Activated CD4-positive, alpha-beta T cell treated with anti-CD3 and anti-CD28 coated beads, Interleukin-2, amount 50 U/mL, for 48 hours (primary cell): ENCODE measurements at regions not wholly inside any gene's neighbourhood (a gene's known extent, or its start where the extent isn't known, plus 50 kb on each side); places are given as distances from the start of the nearest gene placed in this dataset.

Experiments
- DNase-seq, 2 experiments: peaks; one replicate each; pipeline ENCODE4 v3.0.0-alpha.2; 2020

DNA sequence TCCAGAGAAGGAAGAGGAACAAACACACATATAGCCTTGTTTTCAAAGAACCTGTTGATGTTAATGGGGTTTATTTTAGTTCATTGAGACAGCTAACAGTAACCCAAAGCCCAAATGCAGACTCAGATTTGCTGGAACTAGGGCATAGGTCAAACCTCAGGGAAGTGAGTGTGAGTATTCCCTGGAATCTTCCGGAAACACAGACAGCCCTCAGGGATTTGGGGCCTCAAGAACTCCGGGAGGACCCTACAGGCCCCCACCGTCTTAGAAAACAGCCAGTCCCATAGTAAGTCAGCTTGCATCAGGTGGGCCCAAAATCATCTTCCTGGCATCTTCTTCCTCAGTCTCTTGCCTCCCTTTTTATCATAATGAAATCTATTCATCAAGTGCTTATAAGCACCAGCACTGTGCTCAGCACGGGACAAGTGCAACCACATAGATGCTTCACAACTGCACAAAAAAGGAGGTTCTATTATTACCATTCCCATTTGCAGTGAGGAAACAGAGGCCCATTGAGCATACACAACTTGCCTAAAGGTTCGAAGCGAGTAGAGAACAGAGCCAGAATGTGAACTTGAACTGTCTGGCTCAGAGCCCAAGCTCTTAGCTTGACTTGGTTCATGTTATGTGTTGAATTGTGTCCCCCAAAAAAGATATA is 50.2 kb upstream of the BCL11A start:
- no peak for DNase-seq

DNA sequence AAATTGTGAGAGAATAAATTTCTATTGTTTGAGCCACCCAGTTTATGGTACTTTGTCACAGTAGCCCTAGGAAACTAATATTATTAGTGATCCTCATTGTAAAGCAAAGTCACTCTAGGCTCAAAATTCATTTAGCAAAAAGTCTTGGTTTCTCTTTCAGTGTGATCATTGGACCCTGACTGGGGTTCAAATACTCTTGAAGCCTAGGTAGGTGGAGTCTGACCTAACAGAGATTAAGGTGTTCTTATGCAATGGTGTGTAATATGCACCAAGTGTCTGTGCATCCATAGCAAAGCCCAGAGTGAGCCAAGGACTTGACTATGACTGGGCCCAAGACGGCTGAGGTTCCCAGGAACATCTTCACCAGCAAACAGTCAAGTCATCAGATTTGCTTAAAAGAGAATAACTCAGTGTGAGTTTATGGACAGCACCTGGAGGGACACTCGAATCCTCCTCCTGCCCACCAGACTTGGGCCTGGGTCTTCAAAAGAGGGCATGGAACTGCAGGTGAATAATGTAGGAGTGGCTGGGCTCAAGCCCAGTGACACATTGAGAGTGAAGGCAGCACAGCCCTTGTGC is 51.1 kb upstream of the BCL11A start:
- no peak for DNase-seq

DNA sequence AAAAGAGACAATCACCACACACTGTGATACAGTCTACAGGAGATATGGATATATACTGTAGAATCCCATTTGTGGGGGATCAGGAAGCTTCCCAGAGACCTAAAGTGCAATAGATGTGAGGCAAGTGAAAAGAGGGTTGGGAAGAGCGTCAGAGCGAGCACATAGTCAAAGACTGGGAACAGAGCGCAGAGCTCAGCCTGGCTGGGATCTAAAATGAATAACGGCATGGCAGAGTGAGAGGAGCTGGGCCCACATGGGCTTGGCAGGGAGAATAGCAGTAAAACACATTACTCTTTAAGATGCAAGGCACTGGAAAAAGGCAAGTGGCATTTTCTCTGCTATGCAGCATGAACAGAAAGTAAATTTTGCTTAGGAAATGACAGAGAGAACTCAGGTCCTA is 52.4 kb upstream of the BCL11A start:
- no peak for DNase-seq

DNA sequence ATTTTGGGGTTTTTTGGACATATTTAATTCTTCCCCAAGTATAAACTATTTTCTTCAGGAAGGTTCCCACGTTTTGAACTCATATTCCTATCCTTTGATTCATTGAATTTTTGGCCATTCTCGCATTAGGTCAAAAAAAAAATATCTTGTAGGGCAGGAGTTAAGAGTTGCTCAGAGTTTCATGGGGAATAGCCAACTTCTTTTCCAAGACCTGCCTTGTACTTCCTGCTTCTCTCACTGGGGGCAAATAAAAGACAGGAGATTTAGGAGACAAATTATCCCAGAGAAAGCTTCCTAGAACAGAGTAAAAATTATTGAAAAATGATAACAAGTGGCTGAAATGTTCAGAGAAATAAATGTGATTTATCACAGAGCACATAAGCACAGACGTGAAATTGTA is 55.2 kb upstream of the BCL11A start:
- no peak for DNase-seq

DNA sequence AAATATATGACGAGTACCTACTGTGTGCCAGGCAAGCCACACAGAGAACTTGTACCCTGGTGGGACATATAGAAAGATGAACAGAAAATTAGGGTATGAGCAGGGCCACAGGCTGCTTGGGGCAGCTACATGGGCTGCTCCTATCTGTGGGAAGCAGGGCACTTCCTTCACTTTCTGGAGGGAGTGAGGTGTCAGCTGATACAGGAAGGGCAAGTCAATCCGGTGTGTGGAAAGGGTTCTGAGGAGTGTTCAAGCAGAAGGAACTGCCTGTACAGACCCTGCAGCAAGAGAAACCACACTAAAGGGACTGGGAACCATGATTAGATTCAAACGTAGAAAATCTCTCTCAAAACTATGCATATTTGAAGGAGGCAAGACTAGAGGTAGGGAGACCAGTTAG is 58.6 kb upstream of the BCL11A start:
- no peak for DNase-seq

DNA sequence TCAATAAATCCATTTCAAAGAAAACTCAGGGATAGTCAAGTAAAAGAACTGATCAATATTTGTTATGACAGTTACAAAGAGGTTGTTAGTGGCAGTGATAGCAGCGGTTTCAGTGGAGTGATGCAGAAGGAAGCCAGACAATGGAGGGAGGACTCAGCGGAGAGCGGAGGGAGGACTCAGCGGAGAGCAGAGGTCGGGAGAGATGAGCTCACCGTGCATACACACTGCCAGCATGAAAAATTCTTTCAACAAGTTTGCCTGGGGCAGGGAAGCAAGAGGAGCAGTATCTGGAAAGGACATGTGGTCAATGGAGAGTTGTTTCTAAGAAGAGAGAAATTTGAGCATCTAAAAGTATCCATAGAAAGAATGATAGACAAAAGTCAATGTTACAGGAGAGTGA is 60.9 kb upstream of the BCL11A start:
- no peak for DNase-seq

DNA sequence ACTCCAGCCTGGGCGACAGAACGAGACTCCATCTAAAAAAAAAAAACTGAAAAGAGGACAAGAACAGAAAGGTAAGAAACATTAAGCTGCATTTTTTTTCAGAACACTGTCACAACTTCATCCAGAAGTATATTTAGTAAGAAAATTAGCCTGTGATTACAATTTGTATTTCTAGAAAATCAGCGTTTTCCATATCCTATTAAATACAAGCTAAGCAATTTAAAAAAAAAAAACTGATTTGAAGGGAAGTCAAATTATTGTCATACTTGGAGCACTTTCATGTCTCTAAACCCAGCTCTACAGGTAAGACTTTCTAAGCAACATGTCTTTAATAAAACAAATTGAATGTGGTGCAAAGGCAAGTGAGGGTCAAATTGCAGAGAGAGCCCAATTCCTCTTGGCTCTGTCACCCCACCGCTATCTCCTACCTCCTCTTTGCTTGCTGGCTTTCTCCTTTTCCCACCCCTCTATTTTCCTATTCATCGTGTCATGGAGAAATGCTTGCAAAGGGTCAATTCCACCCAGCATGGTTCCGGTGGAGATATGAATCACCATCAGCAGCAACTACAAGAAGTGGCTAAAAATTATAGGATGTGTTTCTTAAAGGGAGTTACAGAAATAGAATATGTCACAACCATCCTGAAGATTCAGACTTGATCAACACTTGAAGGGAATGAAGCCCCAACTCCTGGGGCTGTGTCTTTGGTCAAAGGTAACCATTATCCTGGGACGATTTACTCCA is 68.4 kb upstream of the BCL11A start:
- no peak for DNase-seq

DNA sequence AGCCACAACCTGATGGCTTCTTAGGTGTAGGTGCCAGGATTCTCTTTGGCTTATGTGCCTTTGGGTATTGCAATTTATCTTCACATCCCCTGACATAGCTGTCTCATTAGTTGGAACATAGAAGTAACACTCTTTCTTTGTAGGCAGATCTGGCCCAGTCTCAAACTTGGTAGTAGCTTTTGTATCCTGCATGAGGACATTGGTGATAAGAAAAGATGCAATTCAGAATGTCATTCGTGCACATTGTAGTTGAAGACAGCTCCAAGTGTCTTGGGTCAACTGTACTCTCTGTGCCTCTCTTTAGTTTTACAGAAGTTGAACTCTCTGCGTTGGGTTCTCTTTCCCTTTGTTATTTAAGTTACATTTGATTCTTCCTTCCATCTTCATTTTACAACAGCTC is 69.6 kb upstream of the BCL11A start:
- no peak for DNase-seq

DNA sequence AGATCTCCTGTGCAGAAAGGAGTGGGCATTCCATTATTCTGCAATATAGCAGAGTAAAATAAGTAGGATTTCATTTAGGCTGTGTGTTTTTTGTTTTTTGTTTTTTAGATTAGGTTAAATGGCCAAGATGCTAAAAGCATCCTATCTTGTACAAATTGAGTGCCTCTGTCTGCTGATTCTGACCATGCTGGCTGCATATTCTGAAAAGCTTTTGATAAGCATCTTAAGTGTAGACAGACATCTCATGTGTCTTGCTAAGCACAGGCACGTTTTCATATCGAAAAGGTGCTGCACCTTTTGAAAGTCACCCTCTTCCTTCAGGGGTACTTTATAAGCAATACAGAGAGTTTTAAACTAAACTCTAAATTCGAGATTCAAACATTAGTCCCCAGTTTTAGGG is 74.0 kb upstream of the BCL11A start:
- DNase-seq = no peak

DNA sequence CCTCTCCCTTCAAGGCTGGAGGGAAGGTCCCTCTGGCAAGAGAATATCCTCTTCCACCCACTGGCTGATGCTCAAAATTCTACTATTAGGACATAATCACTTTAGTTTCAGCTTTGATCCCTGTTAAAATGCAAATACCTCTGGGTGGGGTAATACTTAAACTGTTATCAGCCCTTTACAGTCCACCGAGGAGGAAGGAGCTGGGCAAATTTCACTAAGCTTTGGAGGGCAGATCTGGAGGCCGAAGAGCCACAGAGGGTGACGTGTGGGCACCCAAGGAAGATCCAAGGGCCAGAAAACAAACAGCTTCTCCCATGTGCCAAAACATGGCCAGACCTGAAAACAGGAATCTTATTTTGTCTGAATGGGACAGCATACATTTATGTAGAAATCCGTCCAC is 74.6 kb upstream of the BCL11A start:
- no peak for DNase-seq

DNA sequence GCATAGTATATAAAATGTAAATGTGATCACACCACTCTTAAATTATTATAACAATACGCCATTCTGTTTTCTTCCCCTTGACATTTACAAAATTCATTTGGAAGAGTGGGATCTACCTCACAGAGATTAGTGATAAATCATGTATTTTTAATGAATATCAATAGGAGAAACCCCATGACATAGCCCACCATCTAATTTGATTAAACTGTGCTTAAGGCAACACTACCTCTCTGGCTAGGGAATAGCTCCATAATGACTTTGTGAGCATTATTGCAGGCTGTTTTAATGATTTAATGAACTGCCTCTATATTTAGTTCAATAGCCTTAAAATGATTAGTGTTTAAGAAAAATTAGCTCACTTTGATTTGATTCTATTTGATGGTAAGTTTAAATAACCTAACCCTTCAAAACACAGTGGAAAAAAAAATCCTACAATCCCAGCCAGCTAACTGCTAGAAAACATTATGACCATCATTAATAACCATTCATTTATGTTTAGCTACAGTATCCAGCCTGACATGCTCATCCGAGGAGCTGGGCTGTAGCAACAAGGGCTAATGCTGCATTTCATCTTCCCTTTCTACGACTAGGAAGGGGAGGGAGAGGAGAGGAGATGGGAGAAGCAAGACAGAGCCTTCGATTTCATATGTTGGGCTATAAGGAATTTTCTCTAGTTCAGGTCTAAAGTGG is 75.3 kb upstream of the BCL11A start:
- DNase-seq = no peak

DNA sequence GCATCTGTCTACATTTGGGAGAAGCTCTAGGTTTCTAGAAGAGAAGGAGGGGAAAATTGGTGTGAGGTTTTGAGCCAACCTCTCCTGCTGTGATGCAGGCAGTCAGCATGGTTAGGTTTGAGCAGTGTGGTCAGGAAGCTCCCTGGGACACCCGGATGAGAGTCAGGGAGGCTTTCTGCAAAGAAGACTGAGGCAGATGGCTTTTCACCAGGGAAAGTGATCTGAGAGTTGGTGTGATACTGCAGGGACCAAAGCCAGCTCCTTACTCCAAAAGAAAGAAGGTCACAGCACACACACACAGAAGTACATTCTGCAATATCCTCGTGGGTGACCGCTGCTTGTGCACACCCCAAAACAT is 75.8 kb upstream of the BCL11A start:
- DNase-seq = no peak

DNA sequence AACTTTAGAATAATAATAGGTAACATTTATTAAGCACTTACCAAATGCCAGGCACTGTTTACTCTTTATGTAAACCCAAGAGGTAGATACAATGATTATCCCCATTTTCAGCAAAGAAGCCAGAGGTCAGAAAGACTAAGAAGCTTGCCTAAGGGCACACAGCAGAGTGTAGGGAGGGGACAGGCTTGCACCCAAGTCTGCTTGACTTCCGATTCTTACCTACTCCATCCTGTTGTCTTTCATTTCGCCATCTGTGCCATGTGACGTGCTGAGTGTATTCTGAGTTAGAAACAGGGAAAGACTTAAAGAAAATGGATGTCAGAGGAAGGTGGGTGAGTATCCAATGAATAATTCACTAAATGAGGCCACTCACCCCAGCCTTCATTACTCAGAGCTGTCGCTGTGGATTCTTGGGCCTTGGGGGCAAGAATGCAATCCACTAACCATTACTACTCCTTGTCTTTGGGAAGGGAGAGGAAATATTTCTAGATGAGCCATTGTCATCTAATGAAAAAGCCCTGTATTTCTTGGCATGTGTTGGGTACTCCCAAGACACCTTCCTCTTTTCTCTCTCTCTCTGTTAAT is 76.4 kb upstream of the BCL11A start:
- no peak for DNase-seq

DNA sequence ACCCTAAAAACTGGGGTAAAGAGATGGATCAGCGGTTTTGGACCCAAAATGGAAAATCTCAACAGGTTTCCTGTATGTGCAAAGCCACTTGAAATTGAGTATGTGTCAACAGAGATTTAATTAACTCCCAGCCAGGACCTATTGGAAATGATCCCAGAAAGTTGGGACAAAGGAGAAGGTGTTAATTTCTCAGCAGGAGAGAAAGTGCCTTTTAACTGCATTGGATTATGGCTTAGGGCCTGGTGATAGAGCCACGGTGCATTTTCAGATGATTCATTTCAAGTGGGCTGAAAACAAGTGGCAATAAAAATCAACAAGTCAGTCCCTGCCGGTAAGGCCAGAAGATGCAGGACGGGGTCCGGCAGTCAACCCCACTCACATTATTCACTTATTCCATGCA is 80.2 kb upstream of the BCL11A start:
- no peak for DNase-seq

DNA sequence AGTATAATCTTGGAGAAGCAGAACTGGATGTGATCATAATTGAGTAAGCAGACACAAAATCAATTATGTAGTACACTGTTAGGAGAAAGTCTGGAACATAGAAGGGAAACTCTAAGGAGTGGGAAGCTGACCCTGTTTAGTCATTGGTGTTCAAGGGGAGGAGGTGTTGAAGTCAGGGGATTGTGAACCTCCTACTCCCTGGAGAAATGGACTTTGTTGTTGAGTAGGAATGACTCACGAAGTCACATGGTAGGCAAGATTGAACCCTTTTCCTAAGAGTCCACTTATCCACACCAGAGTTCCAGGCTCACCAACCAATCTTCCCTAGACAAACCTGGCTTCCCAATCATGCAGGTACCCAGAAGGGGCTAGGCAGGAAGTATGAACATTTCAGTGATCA is 81.0 kb upstream of the BCL11A start:
- no peak for DNase-seq

DNA sequence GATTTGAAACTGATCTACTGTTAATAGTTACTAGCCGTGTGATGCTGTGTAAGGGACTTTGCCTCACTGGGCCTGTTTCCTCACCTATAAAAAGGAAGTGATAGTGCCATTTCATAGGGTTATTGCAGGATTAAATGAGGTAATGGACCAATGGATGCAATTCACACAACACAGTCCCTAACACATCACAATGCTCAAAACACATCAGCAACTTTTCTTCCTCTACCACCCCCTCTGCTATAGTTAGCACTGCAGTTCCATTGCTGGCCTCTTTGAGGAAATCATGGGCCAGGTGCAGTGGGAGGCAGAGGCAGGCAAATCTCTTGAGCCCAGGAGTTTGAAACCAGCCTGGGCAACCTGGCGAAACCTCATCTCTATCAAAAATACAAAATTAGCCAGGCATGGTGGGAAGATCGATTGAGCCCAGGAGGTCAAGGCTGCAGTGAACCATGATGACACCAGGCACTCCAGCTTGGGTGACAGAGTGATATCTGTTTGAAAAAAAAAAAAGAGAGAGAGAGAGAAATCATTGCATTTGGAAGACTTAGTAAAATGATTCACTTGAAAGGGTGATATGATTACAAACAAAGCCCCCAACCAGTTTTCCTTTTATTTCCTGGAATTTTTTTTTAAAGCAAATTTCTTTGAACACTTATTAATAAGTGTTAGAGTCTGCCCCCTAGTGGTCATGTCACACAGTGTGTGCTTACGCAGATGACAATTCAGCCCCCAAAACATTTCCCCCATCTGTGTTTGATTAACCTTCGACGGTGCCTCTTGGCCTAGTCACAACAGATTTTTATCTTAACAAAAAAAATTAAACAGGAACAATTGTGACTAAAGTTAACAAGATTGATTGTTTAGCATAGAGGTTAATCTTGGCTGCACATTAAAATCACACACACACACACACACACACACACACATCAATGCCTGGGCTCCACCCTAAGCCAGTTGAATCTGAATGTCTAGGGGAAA is 88.6 kb upstream of the BCL11A start:
- DNase-seq = peak; percentile 19 to 32

DNA sequence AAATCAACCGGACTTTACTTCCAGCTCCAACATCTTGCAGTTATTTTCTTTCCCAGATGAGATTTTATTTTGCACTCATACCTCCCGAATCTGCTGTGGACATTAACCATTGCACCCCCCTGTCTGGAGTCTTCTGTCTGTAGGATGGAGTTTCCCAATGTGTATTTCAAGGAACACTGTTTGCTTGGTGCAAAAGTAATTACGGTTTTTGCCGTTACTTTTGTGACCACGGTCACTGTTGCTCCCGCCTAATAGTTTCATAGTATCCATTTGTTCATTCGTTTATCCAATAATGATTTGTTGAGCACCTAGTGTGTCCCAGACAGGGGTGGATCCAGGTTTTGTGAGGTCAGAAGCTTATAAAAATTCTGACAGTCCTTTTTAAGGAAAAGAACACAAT is 90.3 kb upstream of the BCL11A start:
- DNase-seq = no peak

DNA sequence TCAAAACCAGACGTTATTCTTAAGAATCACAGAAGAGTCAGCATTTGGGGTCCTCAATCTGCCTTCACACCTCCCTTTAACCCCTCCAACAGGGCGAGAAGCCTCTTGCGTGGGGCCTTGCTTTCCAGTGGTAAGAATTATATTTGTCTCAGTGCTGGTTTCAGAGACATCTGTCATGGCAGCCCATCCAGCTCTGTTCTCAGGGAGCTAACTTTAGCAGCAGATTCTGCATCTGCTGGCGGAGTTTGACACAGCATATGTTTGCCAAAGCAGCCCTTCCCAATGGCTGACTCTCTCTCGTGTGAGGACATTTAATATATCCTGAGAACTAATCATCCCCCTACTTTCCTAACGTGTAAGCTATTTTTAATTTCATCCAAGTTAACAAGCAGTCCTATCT is 91.5 kb upstream of the BCL11A start:
- no peak for DNase-seq

DNA sequence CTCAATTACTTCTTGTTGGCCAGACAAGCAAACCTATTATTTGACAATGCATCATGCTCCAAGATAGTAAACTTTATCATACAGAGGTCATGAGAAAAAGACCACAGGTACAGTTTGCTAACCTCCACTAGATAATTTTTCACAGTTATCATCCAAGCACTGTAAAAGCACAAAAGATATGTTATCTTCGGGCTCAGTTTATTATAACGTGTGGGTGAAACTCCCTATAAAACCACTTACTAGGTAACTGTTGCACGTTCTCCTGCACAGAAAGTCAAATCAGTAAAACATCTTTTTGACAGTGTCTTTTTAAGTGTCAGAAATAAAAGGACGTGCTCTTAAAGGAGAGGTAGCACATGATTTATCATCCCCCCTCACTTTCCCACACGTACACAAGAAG is 94.7 kb upstream of the BCL11A start:
- DNase-seq = no peak

DNA sequence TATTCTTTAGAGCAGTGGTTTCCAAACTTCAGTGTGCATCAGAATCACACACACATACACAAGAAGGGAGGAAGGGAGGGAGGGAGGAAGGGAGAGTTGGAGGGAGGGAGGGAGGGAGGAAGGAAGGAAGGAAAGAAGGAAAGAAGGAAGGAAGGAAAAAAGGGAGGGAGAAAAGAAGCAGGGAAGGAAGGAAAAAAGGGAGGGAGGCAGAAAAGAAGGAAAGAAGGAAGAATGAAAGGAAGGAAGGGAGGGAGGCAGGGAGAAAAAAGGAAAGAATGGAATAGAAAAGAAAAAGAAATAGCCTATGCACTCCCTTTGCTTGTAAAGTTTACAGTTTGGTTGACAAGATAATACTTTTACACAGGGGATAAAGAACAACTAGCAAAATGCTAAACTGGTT is 96.3 kb upstream of the BCL11A start:
- no peak for DNase-seq

DNA sequence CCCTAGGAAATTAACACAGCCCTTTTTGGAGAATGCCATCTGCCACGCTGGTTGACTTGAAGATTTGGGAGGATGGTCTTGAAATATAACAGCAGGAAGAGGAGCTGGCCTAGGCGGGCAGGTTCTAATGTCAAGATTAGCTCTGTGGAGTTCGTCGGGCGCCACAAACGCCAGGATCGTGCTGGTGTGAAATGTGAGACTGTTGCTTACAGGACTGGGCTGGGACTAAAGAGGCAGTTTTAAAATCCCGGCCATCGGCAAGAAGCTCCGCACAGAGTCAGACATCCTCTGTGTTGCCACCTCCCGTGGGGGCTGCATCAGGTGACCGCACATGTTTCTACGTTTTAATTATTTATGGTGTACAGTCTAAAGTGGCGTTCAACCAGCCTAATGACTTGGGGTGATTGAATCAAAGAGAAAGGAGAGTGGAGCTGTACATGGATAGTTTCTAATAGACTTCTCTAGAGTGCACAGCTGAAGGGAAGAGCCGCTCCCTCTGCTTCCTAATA is 99.4 kb upstream of the BCL11A start:
- no peak for DNase-seq

DNA sequence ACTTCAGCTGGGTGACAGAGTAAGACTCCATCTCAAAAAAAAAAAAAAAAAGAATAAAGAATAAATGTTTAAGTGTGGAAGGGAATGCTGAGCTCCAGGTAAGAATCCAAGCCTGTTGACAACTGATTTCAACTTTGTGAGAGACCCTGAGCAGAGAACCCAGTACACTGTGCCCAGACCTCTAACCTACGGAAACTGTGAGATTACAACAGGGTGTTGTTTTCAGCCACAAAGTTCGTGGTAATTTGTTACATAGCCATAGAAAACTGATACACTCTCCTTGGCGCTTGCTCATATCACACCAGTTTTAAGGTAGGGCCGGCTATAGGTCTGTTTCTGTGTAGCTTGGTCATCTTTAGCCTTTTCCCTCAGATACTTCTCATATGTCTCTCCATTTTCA is 98.4 kb upstream of the PAPOLG start:
- no peak for DNase-seq
